KMS-11 (cell line): ENCODE measurements at regions not wholly inside any gene's neighbourhood (a gene's known extent, or its start where the extent isn't known, plus 50 kb on each side); places are given as distances from the start of the nearest gene placed in this dataset.

Source experiments
- H2AFZ ChIP-seq: fragments of 200-600 bp; sonication (generic); 2 replicates; pipeline ENCODE4 v1.6.1; 2016; ENCODE audit warnings: antibody characterized with exemption, mixed run types, low read depth
- H3K27ac ChIP-seq: fragments of 200-600 bp; sonication (generic); 2 replicates; pipeline ENCODE4 v1.6.1; 2016; ENCODE audit warnings: mild to moderate bottlenecking, mixed run types
- H3K27me3 ChIP-seq: fragments of 200-600 bp; sonication (generic); 2 replicates; pipeline ENCODE4 v1.6.1; 2017; ENCODE audit warnings: mild to moderate bottlenecking, low read depth, mixed run types, moderate library complexity; ENCODE audit not compliant: insufficient read depth
- H3K36me3 ChIP-seq: fragments of 200-600 bp; sonication (generic); 2 replicates; pipeline ENCODE4 v1.6.1; 2017; ENCODE audit warnings: mild to moderate bottlenecking, mixed run types; ENCODE audit not compliant: insufficient read depth
- H3K4me1 ChIP-seq: fragments of 200-600 bp; sonication (generic); 2 replicates; pipeline ENCODE4 v1.6.1; 2016; ENCODE audit warnings: mild to moderate bottlenecking, low read depth, mixed run types; ENCODE audit not compliant: poor library complexity, severe bottlenecking
- H3K4me2 ChIP-seq: fragments of 200-600 bp; sonication (generic); 2 replicates; pipeline ENCODE4 v1.7.0; 2016; ENCODE audit warnings: mild to moderate bottlenecking, mixed run types
- H3K4me3 ChIP-seq: fragments of 200-600 bp; sonication (generic); IDR thresholded peaks from 2 replicates; pipeline ENCODE4 v1.6.1; 2017; ENCODE audit warnings: low read depth, low read length, mixed read lengths; ENCODE audit not compliant: insufficient read depth
- H3K79me2 ChIP-seq: fragments of 200-600 bp; sonication (generic); 2 replicates; pipeline ENCODE4 v1.6.1; 2016; ENCODE audit warnings: low read depth, mixed run types; ENCODE audit not compliant: insufficient read depth
- H3K9ac ChIP-seq: fragments of 200-600 bp; sonication (generic); 2 replicates; pipeline ENCODE4 v1.6.1; 2016; ENCODE audit warnings: mild to moderate bottlenecking, mixed run types
- H4K20me1 ChIP-seq: fragments of 200-600 bp; sonication (generic); 2 replicates; pipeline ENCODE4 v1.6.1; 2016; ENCODE audit warnings: mild to moderate bottlenecking, mixed run types; ENCODE audit not compliant: insufficient read depth
- TF ChIP-seq, protein P1 (sequence below): fragments of 200-600 bp; sonication (generic); conservative IDR thresholded peaks from 2 replicates; pipeline ENCODE4 v1.6.1; 2017; ENCODE audit warnings: low read depth, mild to moderate bottlenecking, antibody characterized with exemption, low read length, moderate library complexity, mixed read lengths

DNA sequence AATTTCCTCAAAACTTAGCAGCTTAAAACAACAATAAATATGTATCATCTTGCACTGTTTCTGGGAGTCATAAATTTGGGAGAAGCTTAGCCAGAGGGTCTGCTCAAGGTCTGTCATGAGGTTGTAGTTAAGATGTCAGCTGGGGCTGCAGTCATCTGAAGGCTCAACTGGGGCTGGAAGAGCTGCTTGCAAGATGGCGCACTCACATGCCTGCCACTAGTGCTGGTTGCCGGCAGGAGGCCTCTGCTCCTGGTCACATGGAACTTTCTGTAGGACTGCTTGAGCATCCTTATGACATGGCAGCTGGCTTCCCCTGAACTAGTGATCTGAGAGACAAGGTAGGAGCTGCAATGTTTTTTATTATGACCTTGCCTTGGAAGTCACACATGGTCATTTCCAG, 215.5 kb upstream of the HAAO start:
- H3K27me3 ChIP-seq, result no peaks in the 10 kb centered on the region
- no peak overlapping the region for H3K9ac ChIP-seq
- H2AFZ ChIP-seq, result no peak overlapping the region
- no peaks in the 10 kb centered on the region for H4K20me1 ChIP-seq
- TF ChIP-seq, protein P1, sequence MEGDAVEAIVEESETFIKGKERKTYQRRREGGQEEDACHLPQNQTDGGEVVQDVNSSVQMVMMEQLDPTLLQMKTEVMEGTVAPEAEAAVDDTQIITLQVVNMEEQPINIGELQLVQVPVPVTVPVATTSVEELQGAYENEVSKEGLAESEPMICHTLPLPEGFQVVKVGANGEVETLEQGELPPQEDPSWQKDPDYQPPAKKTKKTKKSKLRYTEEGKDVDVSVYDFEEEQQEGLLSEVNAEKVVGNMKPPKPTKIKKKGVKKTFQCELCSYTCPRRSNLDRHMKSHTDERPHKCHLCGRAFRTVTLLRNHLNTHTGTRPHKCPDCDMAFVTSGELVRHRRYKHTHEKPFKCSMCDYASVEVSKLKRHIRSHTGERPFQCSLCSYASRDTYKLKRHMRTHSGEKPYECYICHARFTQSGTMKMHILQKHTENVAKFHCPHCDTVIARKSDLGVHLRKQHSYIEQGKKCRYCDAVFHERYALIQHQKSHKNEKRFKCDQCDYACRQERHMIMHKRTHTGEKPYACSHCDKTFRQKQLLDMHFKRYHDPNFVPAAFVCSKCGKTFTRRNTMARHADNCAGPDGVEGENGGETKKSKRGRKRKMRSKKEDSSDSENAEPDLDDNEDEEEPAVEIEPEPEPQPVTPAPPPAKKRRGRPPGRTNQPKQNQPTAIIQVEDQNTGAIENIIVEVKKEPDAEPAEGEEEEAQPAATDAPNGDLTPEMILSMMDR, result no peak
- H3K79me2 ChIP-seq, result no peaks in the 10 kb centered on the region
- no peak overlapping the region for H3K27ac ChIP-seq
- H3K4me1 ChIP-seq, result no peaks in the 10 kb centered on the region
- H3K36me3 ChIP-seq, result no peaks in the 10 kb centered on the region
- H3K4me3 ChIP-seq, result no peak overlapping the region
- no peak overlapping the region for H3K4me2 ChIP-seq

DNA sequence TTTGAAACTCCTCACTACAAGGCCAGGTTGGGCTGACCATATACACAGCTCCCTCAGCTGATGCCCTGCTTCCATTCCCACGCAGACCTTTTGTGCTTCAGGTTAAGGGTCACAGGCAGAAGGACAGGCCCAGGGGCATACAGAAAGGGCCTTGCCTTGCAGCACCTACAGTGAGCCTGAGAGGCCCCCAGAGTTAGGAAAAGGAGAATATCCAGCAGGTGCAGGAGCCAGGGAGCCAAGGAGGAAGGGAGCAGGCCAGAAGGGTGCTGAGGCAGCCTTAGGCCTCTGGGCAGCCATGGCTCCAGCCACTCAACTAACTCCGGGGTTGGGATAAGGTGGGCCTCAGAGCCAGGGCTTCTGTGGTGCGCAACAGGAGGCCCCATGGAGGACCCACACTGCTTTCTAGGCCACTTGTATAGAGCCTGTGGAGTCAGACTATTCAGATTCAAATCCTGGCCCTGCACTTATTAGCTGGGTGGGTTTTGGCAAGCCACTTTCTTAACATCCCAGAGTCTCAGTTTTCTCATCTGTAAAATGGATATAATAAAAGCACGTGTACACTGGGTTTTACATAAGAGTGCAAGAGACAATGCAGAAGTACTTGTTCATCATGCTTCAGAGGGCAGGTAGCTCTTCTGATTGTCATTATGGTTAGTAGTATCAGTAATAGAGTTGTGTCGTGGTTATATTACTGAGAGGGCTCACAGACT, 214.6 kb upstream of the HAAO start:
- H2AFZ ChIP-seq, result no peak overlapping the region
- H4K20me1 ChIP-seq, result no peaks in the 10 kb centered on the region
- H3K27me3 ChIP-seq, result no peaks in the 10 kb centered on the region
- no peak overlapping the region for H3K27ac ChIP-seq
- H3K4me1 ChIP-seq, result no peaks in the 10 kb centered on the region
- H3K4me3 ChIP-seq, result no peak overlapping the region
- no peaks in the 10 kb centered on the region for H3K36me3 ChIP-seq
- no peak overlapping the region for H3K9ac ChIP-seq
- TF ChIP-seq, protein P1, result no peak
- no peaks in the 10 kb centered on the region for H3K79me2 ChIP-seq
- H3K4me2 ChIP-seq, result no peak overlapping the region

DNA sequence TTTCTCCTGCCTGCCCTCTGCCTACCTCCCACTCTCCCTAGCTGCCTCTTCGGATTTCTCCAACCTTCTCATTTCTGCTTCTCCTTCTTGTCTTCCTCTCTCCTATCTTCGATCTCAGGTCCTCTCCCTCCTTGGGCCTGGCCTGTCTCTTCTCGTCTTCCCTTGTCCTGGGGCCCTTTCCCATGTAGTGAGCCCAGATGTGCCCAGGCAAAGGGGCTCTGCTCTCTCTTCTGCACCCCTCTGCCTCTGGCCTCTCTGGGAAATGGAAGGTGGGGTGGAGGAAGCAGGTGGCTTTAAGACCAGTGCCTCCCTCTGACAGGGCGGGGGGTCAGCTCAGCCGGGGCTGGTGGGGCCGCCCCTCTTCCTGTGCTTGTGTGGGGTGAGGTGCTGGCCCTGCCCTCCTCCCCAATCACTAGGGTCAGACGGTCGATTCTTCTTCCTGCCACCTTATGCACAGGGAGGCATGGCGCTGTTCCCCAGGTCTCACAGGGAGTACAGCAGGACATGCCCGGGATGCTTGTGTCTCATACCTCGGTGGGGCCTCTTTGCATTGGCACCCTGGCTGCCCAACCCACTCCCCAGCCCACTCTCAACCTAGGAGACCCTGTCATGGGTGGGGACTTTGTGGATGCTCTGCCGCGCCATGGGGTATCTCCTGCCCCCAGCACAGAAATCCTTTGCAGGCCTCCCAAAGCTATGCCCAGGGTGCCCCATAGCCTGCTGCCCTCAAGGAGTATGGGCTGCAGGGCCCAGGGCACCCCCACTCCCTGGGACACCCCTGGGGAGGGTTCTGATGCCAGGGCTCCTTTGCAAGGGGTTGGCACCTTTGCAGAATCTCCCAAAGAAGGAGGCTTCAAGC, 213.8 kb upstream of the HAAO start:
- H3K4me2 ChIP-seq, result no peak overlapping the region
- H3K27ac ChIP-seq, result no peak overlapping the region
- H3K4me3 ChIP-seq, result no peak overlapping the region

DNA sequence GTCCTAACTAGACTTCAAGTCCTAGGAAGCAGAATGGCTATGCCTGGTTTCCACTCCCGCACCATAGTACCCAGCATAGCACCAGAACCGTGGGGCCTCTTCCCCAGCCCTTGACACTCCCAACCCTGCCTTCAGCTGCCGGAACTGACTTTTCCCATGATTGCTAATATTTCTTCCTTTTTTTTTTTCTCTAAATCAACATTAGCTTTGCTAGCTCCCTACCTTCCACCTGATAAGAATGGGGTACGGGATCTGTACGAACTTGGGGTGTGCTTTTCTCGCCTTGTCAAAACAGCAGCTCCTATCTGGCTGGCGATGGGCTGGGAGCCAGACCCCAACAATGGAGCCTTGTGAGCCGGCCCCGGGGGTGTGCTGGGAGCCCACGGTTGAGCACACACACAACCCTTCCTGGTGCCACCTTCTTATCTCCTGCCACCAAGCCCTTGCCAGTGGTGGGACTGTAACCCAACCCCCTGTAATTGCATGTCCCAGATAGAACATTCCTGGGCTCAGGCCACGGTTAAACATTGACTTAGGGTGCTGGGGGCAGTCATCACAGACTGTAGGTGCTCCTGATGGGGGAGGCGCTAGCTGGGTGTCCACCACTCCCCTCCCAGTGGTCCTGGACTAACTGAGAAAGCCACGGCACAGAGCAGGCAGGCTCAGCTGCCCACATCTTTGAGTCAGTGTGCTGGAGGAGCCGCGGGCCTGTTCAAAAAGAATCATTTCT, 213.0 kb upstream of the HAAO start:
- H3K27ac ChIP-seq, result no peak overlapping the region
- H4K20me1 ChIP-seq, result no peaks in the 10 kb centered on the region
- H3K9ac ChIP-seq, result no peak overlapping the region
- H3K79me2 ChIP-seq, result no peaks in the 10 kb centered on the region
- H3K27me3 ChIP-seq, result no peaks in the 10 kb centered on the region
- H3K4me2 ChIP-seq, result no peak overlapping the region
- no peaks in the 10 kb centered on the region for H3K4me1 ChIP-seq
- H3K4me3 ChIP-seq, result no peak overlapping the region
- TF ChIP-seq, protein P1, result no peak
- H2AFZ ChIP-seq, result no peak overlapping the region
- no peaks in the 10 kb centered on the region for H3K36me3 ChIP-seq

More for the DNA sequence above, 213.8 kb upstream of the HAAO start:
- no peaks in the 10 kb centered on the region for H3K4me1 ChIP-seq
- H2AFZ ChIP-seq, result no peak overlapping the region
- H3K79me2 ChIP-seq, result no peaks in the 10 kb centered on the region
- TF ChIP-seq, protein P1, result no peak
- H3K36me3 ChIP-seq, result no peaks in the 10 kb centered on the region
- no peak overlapping the region for H3K9ac ChIP-seq
- no peaks in the 10 kb centered on the region for H3K27me3 ChIP-seq
- H4K20me1 ChIP-seq, result no peaks in the 10 kb centered on the region
